ENCODE measurements at regions not wholly inside any gene's neighbourhood (a gene's known extent, or its start where the extent isn't known, plus 50 kb on each side); places are given as distances from the start of the nearest gene placed in this dataset.

DNA sequence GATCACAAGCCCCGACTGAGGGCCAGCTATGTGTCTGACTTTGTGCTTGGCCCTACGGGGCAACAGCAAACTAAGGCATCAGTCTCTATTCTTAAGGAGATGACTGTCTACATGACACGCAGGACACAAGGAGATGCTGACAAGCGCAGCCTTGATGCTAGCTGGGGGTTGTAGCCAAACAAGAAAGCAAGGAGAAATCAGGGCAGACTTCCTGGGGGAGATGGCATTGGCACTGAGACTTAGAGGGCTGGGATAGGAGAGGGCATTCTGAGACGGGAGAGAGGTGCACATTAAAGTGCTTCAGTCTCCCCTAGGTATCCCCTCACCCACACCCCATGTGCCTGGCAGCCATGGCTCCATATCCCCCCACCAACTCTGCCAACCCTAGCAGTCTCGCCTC lies 210.8 kb upstream of the POU3F1 start:
- TF ChIP-seq, protein P1, sequence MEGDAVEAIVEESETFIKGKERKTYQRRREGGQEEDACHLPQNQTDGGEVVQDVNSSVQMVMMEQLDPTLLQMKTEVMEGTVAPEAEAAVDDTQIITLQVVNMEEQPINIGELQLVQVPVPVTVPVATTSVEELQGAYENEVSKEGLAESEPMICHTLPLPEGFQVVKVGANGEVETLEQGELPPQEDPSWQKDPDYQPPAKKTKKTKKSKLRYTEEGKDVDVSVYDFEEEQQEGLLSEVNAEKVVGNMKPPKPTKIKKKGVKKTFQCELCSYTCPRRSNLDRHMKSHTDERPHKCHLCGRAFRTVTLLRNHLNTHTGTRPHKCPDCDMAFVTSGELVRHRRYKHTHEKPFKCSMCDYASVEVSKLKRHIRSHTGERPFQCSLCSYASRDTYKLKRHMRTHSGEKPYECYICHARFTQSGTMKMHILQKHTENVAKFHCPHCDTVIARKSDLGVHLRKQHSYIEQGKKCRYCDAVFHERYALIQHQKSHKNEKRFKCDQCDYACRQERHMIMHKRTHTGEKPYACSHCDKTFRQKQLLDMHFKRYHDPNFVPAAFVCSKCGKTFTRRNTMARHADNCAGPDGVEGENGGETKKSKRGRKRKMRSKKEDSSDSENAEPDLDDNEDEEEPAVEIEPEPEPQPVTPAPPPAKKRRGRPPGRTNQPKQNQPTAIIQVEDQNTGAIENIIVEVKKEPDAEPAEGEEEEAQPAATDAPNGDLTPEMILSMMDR (conservative IDR thresholded peaks at IDR 0.05), result no peak
- no peak for TF ChIP-seq ZFX (IDR thresholded peaks at IDR 0.05)
